Nucleus accumbens (tissue), 56 donors: ENCODE measurements at regions not wholly inside any gene's neighbourhood (a gene's known extent, or its start where the extent isn't known, plus 50 kb on each side); places are given as distances from the start of the nearest gene placed in this dataset.

Experiments
- DNase-seq, 56 donors: peaks; one replicate each; lab custom pipeline; 2025; lab: John Stamatoyannopoulos, UW

DNA sequence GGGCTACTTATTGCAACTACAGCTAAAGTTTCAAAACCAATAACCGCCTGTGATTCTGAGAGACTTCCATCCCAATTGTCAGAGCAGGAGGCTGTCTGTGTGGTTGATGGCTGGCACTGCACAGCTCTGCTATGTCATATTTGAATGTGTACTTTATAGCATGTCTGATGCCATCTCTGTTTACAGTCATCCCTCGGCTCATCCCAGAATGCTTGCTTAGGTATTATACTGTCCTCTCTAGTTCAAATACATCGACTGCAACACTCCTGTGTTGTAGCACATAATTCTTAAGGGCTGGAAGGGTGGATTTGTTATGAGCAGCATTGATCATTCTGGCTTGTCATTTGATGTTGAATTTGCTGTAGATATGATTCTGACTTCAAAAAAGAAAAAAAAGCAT, 1617.5 kb upstream of the TENM3 start:
- no peak for DNase-seq

GRCh38 chr4:180630012-180630665, 1613.1 kb upstream of the TENM3 start:
- no peak for DNase-seq

- DNase-seq, result no peak
Measured at GRCh38 chr4:180634306-180634705, 1608.9 kb upstream of the TENM3 start.

DNA sequence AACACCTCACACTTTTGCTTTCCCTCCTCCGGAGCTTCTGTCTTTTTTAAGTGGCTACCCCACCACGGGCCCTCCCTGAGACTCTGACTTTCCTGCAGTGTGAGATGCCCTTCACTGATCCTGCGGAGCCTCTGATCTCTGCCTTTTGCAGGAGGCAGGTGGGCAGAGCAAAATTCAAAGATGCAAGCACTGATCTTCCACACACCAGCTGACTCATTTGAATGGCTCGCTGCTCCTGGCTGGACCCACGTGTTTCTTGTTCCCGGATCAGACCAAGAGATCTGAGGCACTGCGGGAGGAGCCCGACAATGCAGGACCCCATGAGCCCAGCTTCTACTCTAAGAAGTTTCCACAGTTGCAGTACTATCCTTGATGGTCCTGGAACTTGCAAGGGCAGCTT, 1607.9 kb upstream of the TENM3 start:
- no peak for DNase-seq

- no peak for DNase-seq
Measured at GRCh38 chr4:180636696-180637404, 1606.4 kb upstream of the TENM3 start.

DNA sequence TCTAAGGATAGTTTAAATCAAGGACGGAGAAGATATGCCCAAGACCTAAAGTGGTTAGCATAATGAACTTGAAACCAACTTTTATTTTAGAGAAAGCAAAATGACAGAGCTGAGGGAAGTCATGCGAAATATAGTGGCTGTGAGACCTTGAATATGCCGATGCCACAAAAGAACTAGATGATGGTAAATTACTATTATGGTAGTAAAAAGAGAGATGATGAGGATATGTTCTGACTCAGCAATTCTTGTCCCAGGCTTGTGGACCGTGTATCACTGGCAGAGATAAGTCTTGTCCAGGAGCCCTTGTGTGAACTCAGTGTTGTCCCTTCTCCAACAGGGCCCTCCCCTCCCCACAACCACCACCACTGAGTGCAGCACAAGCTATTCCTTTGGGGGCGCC, 1605.6 kb upstream of the TENM3 start:
- DNase-seq, result no peak

DNA sequence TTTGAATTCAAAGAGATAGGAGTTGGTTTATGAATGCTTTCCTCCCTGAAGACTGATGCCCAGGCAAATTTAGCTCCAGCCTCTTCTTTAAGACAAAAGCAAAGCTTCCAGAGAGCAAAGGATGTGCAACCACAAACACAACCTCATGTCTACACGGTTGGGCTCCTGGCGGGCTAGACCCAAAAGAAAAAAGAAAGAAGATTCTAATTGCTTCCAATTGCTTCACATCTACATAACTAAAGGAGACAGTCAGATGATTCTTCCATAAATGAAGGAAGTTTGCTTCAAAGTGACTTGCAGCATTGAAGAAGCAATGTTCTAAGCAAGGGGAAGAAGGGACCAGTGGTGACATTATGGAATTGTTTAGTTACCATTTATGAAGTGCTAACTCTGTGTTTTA, 1603.0 kb upstream of the TENM3 start:
- DNase-seq, result no peak

- DNase-seq, result no peak
Measured at GRCh38 chr4:180641495-180641894, 1601.7 kb upstream of the TENM3 start.

DNA sequence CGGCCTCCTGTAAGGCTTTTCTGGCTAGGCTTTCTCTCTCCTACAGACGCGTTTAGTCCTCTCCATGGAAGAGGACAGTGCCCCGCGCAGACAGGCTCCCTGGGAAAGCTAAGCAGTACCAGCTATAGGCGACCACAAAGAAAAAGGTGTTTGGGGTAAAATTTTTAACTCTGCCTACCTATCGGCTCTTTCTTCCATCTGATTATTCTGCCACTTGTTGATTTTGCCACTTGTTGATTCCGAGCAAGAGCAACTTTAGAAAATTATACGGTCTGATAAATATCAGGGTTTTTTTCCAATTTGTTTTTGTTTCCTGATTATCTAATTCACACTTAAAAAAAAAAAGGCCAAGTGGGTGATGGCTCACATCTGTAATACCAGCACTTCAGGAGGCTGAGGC, 1600.5 kb upstream of the TENM3 start:
- no peak for DNase-seq

GRCh38 chr4:180650273-180650672, 1592.9 kb upstream of the TENM3 start:
- DNase-seq, result no peak

DNA sequence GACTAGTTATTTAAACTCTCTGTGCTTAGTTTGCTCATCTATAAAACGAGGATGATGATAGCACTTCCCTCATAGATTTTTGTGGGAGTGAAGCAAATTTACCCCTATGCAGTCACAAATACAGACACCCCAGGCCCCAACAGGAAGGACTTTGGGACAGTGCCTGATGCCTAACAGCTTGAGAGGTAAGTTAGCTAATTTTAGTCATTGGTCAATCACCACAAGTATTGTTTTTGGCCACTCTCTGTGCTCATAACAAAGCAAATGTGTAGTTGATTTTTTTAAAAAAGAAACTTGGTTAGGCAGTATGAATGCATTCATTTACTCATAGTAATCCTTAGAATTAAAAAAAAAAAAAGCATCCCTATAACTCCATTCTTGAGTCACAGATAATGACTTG, 1590.7 kb upstream of the TENM3 start:
- no peak for DNase-seq

- no peak for DNase-seq
Measured at GRCh38 chr4:180655886-180656285, 1587.3 kb upstream of the TENM3 start.

DNA sequence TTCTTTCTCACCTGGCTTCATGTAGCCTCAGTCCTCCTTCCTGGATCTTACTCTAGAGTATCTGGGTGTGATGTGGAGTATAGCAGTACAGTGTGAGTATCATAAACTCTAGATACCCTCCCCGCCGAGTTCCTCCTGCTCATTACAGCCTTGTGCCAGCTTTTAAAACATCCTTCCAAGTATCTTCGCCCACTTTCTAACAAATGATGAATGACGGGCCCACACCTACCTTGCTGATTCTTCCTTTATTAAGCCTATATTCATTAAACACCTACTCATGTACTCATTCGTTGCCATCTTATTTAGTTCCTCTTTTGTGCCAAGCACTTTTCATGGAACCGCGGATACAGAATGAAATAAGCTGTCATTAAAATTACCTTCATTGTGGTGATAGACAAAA, 1585.3 kb upstream of the TENM3 start:
- peak in 15 of 56 donors; percentile 5 to 68 (median 12) for DNase-seq

DNA sequence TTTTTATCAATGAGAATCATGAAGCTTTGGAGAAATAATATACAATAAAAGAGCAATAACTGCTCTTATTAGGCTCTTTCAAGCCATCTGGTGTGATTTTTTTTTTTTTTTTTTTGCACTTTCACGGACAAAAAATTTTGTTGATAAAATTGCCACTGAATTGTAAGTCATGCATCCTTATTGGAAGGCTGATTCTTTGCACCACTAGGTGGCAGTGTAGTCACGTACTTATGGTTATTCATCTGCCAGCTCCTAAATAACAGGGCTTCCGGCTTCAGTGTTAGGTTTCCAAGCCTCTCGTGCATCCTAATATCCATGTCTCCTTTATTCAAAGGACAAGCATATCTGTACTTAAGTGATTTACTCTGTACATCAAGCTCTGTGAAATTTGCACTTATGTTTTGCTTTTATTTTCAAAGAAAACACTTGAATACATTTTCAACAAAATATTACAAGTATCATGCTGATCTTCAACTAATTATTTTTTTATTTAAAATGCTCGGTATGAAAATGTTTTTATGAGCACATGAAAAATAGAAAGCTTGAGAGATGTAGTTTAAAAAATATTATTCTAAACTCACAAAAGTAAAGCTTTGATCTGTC, 1578.3 kb upstream of the TENM3 start:
- DNase-seq, result peak in 47 of 56 donors; percentile 1 to 89 (median 38)

DNA sequence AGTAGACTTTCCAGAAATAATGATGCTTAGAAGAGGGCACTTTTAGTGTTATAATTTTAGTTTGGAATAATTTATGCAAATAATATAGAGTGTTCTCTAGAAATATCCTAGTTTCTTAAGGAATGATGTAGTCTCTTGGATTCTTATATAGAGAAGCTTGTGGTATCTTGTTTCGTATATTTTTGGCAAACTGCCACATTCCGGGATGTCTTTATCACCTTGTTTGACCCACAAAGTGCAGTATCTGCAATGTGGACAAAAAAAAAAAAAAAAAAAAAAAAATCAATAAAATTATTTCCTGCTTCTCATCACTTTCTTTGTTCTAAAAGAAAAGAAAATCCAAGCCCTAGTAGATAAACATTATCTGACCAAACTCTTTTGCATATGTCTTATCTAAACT, 1577.7 kb upstream of the TENM3 start:
- DNase-seq, result no peak

- DNase-seq, result peak in 25 of 56 donors; percentile 1 to 40 (median 9)
Measured at GRCh38 chr4:180665994-180666824, 1577.0 kb upstream of the TENM3 start.

GRCh38 chr4:180668732-180669131, 1574.5 kb upstream of the TENM3 start:
- no peak for DNase-seq

GRCh38 chr4:180669680-180670079, 1573.5 kb upstream of the TENM3 start:
- no peak for DNase-seq

- DNase-seq, result no peak
Measured at GRCh38 chr4:180674619-180675358, 1568.4 kb upstream of the TENM3 start.

GRCh38 chr4:180675359-180675650, 1567.9 kb upstream of the TENM3 start:
- no peak for DNase-seq

GRCh38 chr4:180680305-180680704, 1562.9 kb upstream of the TENM3 start:
- no peak for DNase-seq
